GM06990 (cell line): ENCODE measurements at regions not wholly inside any gene's neighbourhood (a gene's known extent, or its start where the extent isn't known, plus 50 kb on each side); places are given as distances from the start of the nearest gene placed in this dataset.

Experiments
- DNase-seq: peaks from one replicate; pipeline ENCODE4 v3.0.0-alpha.2; 2011; ENCODE audit not compliant: insufficient read length; ENCODE audit errors: extremely low read depth
- H3K27me3 ChIP-seq: replicated peaks from 2 replicates; pipeline ENCODE4 v1.6.0; 2011; ENCODE audit warnings: low read length; ENCODE audit not compliant: control insufficient read depth, insufficient read depth
- H3K36me3 ChIP-seq: 2 replicates; pipeline ENCODE4 v1.5.1; 2011; ENCODE audit warnings: low read length; ENCODE audit not compliant: control insufficient read depth, insufficient read depth
- H3K4me3 ChIP-seq: replicated peaks from 2 replicates; pipeline ENCODE4 v1.5.1; 2011; ENCODE audit warnings: low read depth, mild to moderate bottlenecking, control low read depth, low read length
- CTCF ChIP-seq: IDR thresholded peaks from 2 replicates; pipeline ENCODE4 v1.5.1; 2011; ENCODE audit warnings: low read length, control low read depth, mild to moderate bottlenecking, inconsistent platforms; ENCODE audit not compliant: insufficient read depth, poor library complexity, severe bottlenecking

GRCh38 chr3:124634210-124635168 is 95.8 kb upstream of the UMPS start:
- DNase-seq, result no peak
- no peaks in the 10 kb centered on the region for H3K27me3 ChIP-seq
- no peak for TF ChIP-seq CTCF
- H3K4me3 ChIP-seq, result no peak overlapping the region
- H3K36me3 ChIP-seq, result no peaks in the 10 kb centered on the region

GRCh38 chr3:124635169-124635539 is 95.1 kb upstream of the UMPS start:
- no peak overlapping the region for H3K4me3 ChIP-seq
- no peaks in the 10 kb centered on the region for H3K27me3 ChIP-seq
- no peak for TF ChIP-seq CTCF
- DNase-seq, result no peak
- H3K36me3 ChIP-seq, result no peaks in the 10 kb centered on the region

GRCh38 chr3:124636101-124636862 is 94.0 kb upstream of the UMPS start:
- Histone ChIP-seq H3K36me3 (no peaks in the 10 kb centered on the region), H3K27me3 (no peaks in the 10 kb centered on the region), H3K4me3 (no peak overlapping the region)
- no peak for DNase-seq
- no peak for TF ChIP-seq CTCF

GRCh38 chr3:124636863-124637296 is 93.4 kb upstream of the UMPS start:
- H3K27me3 ChIP-seq, result no peaks in the 10 kb centered on the region
- no peaks in the 10 kb centered on the region for H3K36me3 ChIP-seq
- no peak for DNase-seq
- TF ChIP-seq CTCF, result no peak
- H3K4me3 ChIP-seq, result no peak overlapping the region

- Histone ChIP-seq H3K27me3 (no peaks in the 10 kb centered on the region), H3K36me3 (no peaks in the 10 kb centered on the region), H3K4me3 (peak overlapping the region; percentile 17; the same call in 1 of the 2 replicates)
- DNase-seq, result peak; percentile 53
- no peak for TF ChIP-seq CTCF
Measured at GRCh38 chr3:124639406-124640237, 90.6 kb upstream of the UMPS start.
